ENCODE measurements at regions not wholly inside any gene's neighbourhood (a gene's known extent, or its start where the extent isn't known, plus 50 kb on each side); places are given as distances from the start of the nearest gene placed in this dataset.

- H3K4me1 ChIP-seq, result no peaks in the 10 kb centered on the region
- TF ChIP-seq CTCF (IDR thresholded peaks at IDR 0.05) (no peak), POLR2A (IDR thresholded peaks at IDR 0.05) (no peak)
- no peaks in the 10 kb centered on the region for H3K36me3 ChIP-seq
- intact Hi-C loops (cut with DNase I), result no loop called here
- H3K27ac ChIP-seq, result no peak overlapping the region
- no peaks in the 10 kb centered on the region for H3K9me3 ChIP-seq
- no peaks in the 10 kb centered on the region for H3K27me3 ChIP-seq
- no peak overlapping the region for H3K4me3 ChIP-seq
- DNase-seq, result no peak
- WGBS, 2 donors, result 58 to 59% methylated on average over 2 of the region's 2 CpGs
Observed at GRCh38 chr9:18018661-18019060, 439.8 kb downstream of the SH3GL2 start.

GRCh38 chr9:18020121-18020745, 441.4 kb downstream of the SH3GL2 start:
- 73 to 83% methylated on average over 6 of the region's 6 CpGs for WGBS, 2 donors
- H3K27ac ChIP-seq, result no peak overlapping the region
- no peaks in the 10 kb centered on the region for H3K4me1 ChIP-seq
- H3K36me3 ChIP-seq, result no peaks in the 10 kb centered on the region
- intact Hi-C loops (cut with DNase I), result no loop called here
- no peaks in the 10 kb centered on the region for H3K27me3 ChIP-seq
- TF ChIP-seq POLR2A (IDR thresholded peaks at IDR 0.05) (no peak), CTCF (IDR thresholded peaks at IDR 0.05) (no peak)
- H3K4me3 ChIP-seq, result no peak overlapping the region
- DNase-seq, result no peak
- no peaks in the 10 kb centered on the region for H3K9me3 ChIP-seq

DNA sequence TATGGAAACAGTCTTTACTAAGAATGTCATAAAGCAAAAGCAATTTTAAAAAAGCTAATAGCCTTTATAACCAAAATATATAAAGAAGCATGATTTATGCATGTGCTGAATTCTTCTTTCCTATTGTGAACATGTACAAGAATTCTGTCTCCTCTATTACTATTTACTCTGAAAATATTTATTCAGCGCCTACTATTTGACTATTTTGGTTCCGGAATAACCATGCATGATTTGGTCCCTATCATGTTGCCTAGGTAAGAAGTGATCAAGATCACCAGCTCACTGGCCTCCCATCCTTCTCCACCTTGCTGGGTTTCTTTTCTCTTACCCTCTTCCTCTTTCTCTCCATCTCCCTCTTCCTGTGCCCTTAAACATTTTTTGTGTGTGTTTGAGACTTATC, 443.8 kb downstream of the SH3GL2 start:
- H3K27me3 ChIP-seq, result no peaks in the 10 kb centered on the region
- intact Hi-C loops (cut with DNase I), result no loop called here
- 92 to 94% methylated on average over 2 of the region's 2 CpGs for WGBS, 2 donors
- no peaks in the 10 kb centered on the region for H3K36me3 ChIP-seq
- no peak overlapping the region for H3K4me3 ChIP-seq
- H3K27ac ChIP-seq, result no peak overlapping the region
- H3K9me3 ChIP-seq, result no peaks in the 10 kb centered on the region
- H3K4me1 ChIP-seq, result no peaks in the 10 kb centered on the region
- DNase-seq, result no peak
- TF ChIP-seq POLR2A (IDR thresholded peaks at IDR 0.05), result no peak
- TF ChIP-seq CTCF (IDR thresholded peaks at IDR 0.05), result no peak

DNA sequence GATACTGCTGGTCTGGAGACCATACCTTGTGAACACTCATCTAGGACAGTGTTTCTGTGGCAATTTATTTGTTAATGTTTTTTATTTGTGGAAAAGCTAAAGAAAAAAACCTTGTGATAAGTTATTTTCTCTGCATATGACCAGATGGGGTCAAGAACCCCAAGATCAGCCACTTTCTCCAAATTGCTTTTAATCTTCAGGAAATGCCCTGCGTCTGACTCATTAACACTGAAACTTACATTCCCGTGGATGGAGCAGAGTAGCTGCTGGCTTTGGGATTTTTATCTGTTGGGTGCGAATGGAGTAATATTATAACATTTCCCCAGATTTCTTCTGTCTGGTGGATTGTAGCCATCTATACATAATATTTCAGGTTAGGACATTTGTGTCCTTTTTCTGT, 444.5 kb downstream of the SH3GL2 start:
- 75 to 77% methylated on average over 3 of the region's 3 CpGs for WGBS, 2 donors

GRCh38 chr9:18032636-18033035, 441.3 kb upstream of the ADAMTSL1 start:
- intact Hi-C loops (cut with DNase I), result no loop called here
- Histone ChIP-seq H3K36me3 (no peaks in the 10 kb centered on the region), H3K4me1 (no peaks in the 10 kb centered on the region), H3K27ac (no peak overlapping the region), H3K27me3 (no peaks in the 10 kb centered on the region), H3K4me3 (no peak overlapping the region), H3K9me3 (no peaks in the 10 kb centered on the region)
- 79 to 87% methylated on average over 4 of the region's 4 CpGs for WGBS, 2 donors
- DNase-seq, result no peak
- TF ChIP-seq CTCF (IDR thresholded peaks at IDR 0.05) (no peak), POLR2A (IDR thresholded peaks at IDR 0.05) (no peak)

More for the DNA sequence above, 444.5 kb downstream of the SH3GL2 start:
- no peak for DNase-seq
- H3K36me3 ChIP-seq, result no peaks in the 10 kb centered on the region
- no peaks in the 10 kb centered on the region for H3K4me1 ChIP-seq
- H3K4me3 ChIP-seq, result no peak overlapping the region
- H3K9me3 ChIP-seq, result no peaks in the 10 kb centered on the region
- H3K27ac ChIP-seq, result no peak overlapping the region
- TF ChIP-seq CTCF (IDR thresholded peaks at IDR 0.05) (no peak), POLR2A (IDR thresholded peaks at IDR 0.05) (no peak)
- H3K27me3 ChIP-seq, result no peaks in the 10 kb centered on the region
- intact Hi-C loops (cut with DNase I), result no loop called here

Data from esophagus squamous epithelium (tissue), 5 donors.